HG03378 (cell line): ENCODE measurements at regions not wholly inside any gene's neighbourhood (a gene's known extent, or its start where the extent isn't known, plus 50 kb on each side); places are given as distances from the start of the nearest gene placed in this dataset.
"Not testable (repeated sequence)": the region's sequence is repeated elsewhere in the genome, so short reads cannot be mapped to it uniquely, and the experiment has no call there.

ENCODE experiments used
- ATAC-seq: cut with Tn5 transposase; IDR thresholded peaks from one replicate; pipeline ENCODE4 v1.9.1; 2021; ENCODE audit warnings: mild to moderate bottlenecking, moderate library complexity; ENCODE audit not compliant: unreplicated experiment

GRCh38 chr13:24931450-24932251, 164.3 kb upstream of the PABPC3 start:
- ATAC-seq: no peak

GRCh38 chr13:24933106-24934023, 162.6 kb upstream of the PABPC3 start:
- not testable (repeated sequence) for ATAC-seq

DNA sequence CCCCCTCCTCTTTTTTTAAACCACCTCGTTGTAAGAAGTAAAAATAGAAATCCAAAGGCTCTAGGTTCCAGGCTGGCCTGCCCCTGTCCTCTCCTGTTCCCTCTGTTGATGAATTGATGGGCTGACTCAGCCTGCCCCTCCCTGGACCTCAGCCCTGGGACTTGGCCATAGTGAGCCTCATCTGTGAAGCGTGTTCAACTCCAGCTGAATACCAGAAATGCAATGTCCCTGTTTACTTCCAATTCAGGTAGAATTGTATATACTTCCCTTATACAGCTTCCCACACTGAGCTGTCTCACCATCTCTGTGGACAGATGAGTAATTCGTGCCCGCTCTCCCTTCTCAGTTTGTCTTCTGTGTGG, 161.9 kb upstream of the PABPC3 start:
- ATAC-seq: not testable (repeated sequence)

DNA sequence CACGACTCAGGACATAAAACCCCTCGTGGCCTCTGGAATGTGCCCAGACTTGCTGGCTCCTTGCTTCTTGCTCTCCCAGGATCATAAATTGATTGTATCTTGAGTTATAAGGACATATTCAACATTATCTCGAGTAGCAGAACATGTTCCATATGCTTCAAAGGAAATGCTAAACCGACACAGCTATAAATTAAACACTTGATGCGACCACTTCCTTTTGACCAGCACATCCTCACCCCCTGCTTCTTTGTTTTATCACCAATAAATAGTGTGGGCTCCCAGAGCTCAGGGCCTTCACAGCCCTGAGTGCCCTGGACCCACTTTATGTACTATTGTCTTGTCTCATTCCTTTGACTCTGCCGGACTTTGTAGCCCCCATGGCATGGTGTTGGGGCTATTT, 157.0 kb upstream of the PABPC3 start:
- ATAC-seq: no peak

- ATAC-seq: not testable (repeated sequence)
Observed at GRCh38 chr13:24941023-24941713, 154.8 kb upstream of the PABPC3 start.

GRCh38 chr13:24943136-24943535, 152.8 kb upstream of the PABPC3 start:
- ATAC-seq: no peak

DNA sequence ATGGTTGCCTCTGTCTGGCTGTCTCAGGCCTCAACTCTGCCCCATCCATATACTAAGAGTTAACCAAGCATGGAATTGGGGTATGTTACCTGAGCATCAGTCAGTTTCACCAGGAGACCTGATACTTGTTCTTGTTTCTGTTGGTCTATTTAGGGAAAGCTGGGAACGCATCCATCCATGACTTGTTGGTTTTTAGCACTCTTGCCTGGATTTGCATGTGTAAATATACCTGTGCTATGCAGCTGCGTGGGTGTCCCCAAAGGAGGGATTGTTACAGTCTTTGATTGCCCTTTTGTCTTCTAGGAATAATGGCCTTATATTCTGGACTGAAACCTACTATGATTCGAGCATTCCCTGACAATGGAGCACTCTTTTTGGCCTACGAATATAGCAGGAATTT, 151.9 kb upstream of the PABPC3 start:
- ATAC-seq: not testable (repeated sequence)

DNA sequence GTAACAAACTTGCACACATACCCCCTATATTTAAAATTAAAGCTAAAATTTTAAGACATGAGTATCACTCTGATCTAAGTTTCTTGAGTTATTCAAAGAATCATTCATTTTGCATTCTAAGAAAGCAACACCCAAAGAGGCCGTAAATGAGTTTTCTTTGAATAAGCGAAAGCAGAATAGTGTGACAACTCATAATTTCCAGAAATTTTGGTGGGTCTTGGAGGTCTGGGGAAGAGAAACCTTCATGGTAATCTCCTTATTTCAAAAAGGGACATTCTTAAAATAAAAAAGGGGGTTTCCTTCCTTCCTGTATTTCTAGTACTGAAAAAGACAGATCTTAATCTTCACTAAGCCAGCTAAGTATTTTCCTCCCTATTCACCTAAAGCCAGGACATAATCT, 147.0 kb upstream of the PABPC3 start:
- not testable (repeated sequence) for ATAC-seq

- ATAC-seq: not testable (repeated sequence)
Observed at GRCh38 chr13:24950611-24951010, 145.3 kb upstream of the PABPC3 start.

- not testable (repeated sequence) for ATAC-seq
Observed at GRCh38 chr13:24967970-24968369, 128.0 kb upstream of the PABPC3 start.

DNA sequence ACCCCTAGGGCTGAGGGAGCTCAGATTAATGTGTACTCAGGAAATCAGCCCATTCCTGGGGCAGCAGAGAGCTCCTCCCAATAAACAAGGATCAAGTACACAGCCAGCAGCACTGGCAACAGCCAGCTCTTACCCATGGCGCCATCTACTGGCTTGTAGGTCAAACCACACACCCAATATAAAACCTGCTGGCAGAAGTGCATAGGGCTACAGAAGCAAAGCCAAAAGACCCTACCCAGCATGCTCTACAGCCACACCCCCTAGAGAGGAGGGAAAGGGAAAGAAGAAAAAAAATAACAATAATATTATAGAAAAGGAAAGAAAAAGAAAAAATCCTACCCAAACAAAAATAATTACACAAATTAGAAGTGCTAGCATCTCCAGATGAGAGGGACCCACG, 127.5 kb upstream of the PABPC3 start:
- not testable (repeated sequence) for ATAC-seq

DNA sequence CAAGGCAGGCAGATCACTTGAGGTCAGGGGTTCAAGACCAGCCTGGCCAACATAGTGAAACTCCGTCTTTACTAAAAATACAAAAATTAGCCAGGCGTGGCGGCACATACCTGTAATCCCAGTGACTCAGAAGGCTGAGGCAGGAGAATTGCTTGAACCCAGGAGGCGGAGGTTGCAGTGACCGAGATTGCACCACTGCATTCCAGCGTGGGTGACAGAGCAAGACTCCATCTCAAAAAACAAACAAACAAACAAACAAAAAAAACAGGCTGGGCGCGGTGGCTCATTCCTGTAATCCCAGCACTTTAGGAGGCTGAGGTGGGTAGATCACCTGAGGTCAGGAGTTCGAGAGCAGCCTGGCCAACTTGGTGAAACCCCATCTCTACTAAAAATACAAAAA, 122.8 kb upstream of the PABPC3 start:
- ATAC-seq: not testable (repeated sequence)

- not testable (repeated sequence) for ATAC-seq
Observed at GRCh38 chr13:24981181-24981803, 114.6 kb upstream of the PABPC3 start.

- no peak for ATAC-seq
Observed at GRCh38 chr13:24982333-24982999, 113.5 kb upstream of the PABPC3 start.

GRCh38 chr13:24983094-24983493, 112.8 kb upstream of the PABPC3 start:
- no peak for ATAC-seq

DNA sequence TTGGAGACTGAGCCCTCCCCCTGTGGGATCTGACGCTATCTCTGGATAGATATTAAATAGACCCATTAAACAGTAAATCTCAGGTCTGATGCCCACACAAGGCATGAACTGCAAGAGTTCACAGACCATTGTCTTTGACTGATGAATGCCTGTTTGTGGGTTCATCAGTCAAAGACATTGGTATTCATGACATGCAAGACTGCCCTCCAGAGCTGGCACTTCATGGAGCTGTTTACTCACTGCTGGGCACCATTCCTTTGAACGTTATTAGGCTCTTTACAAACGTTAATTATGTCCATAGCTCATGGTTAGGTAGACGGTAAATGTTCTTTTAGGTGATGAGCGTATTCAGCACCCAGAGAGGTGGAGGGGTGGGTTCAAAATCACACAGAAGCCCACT, 111.8 kb upstream of the PABPC3 start:
- ATAC-seq: no peak

DNA sequence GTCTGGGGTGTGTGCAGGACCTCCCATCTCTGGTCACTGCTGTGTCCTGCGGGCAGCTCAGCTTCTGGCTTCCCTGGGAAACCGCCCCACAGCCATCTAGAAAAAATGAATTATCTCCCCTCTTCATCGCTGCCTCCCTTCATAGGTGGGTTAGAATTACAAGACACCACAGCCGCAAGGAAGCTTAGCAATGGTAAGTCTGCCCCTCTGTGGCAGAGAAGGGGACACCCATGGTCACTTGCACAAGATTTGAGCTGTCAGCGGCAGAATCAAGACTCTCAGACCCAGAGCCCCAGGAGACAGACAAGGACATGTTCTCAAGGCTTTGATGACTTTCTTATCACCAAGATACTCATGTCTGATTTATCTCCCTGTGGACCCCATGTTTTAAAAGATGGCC, 110.8 kb upstream of the PABPC3 start:
- ATAC-seq: no peak

DNA sequence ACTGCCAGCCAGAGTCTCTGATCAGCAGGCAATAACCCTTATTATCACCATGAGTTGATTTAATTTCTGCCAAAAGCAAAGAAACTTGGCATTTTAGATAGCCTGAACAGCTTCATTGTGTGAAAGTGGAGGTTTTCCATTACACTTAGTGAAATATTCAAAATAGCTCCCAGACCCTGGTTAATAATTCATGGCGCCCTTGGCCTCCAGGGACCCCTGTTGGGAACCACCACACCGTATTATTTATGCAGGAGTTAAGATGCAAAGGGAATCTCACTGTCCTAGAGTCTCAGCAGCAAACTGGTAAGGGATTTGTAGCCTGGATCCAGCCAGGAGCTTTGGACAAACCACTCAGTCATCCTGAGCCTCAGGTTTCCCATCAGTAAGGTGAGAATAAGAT, 110.0 kb upstream of the PABPC3 start:
- no peak for ATAC-seq

DNA sequence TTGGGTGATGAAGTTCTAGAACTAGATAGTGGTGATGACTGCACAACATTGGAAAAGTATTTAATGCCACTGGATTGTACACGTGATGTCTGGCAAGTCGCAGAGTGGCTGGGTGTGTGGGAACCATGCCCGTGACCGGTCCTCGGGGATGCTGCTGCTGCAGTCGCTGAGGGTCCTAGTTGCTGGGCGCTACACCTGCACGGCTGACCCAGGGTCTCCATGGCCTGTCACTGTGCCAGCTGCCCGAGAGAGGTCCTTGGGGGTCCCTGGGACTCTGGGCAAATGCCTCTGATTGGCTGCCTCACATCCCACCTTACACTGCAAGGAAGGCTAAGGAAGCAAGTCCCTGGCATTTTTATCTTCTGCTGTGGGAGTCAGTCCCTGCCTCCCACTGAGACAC, 109.1 kb upstream of the PABPC3 start:
- ATAC-seq: no peak

GRCh38 chr13:24989959-24990358, 106.0 kb upstream of the PABPC3 start:
- not testable (repeated sequence) for ATAC-seq
